Parathyroid adenoma (tissue), 2 donors: ENCODE measurements at regions not wholly inside any gene's neighbourhood (a gene's known extent, or its start where the extent isn't known, plus 50 kb on each side); places are given as distances from the start of the nearest gene placed in this dataset.

Experiments
- H2AFZ ChIP-seq: fragments of 300-600 bp; sonication (generic); one replicate; pipeline ENCODE4 v1.7.0; 2017; ENCODE audit warnings: antibody characterized with exemption, mild to moderate bottlenecking
- H3K27ac ChIP-seq: fragments of 300-600 bp; sonication (generic); one replicate; pipeline ENCODE4 v1.7.0; 2017
- H3K27me3 ChIP-seq: fragments of 300-600 bp; sonication (generic); one replicate; pipeline ENCODE4 v1.7.0; 2017; ENCODE audit warnings: low read length; ENCODE audit not compliant: control insufficient read depth, insufficient read depth
- H3K36me3 ChIP-seq: fragments of 300-600 bp; sonication (generic); one replicate; pipeline ENCODE4 v1.7.0; 2017; ENCODE audit warnings: low read length; ENCODE audit not compliant: control insufficient read depth, insufficient read depth
- H3K4me1 ChIP-seq: fragments of 300-600 bp; sonication (generic); one replicate; pipeline ENCODE4 v1.7.0; 2017; ENCODE audit warnings: control low read depth
- H3K4me2 ChIP-seq: fragments of 300-600 bp; sonication (generic); one replicate; pipeline ENCODE4 v1.7.0; 2017; ENCODE audit warnings: low read length
- H3K4me3 ChIP-seq: fragments of 300-600 bp; sonication (generic); one replicate; pipeline ENCODE4 v1.7.0; 2017; ENCODE audit warnings: low read depth, low read length
- H3K79me2 ChIP-seq: fragments of 300-600 bp; sonication (generic); one replicate; pipeline ENCODE4 v1.7.0; 2017; ENCODE audit warnings: control low read depth
- H3K9ac ChIP-seq: fragments of 300-600 bp; sonication (generic); one replicate; pipeline ENCODE4 v1.7.0; 2017; ENCODE audit warnings: mild to moderate bottlenecking
- H3K9me3 ChIP-seq: fragments of 300-600 bp; sonication (generic); one replicate; pipeline ENCODE4 v1.7.0; 2017; ENCODE audit warnings: low read length; ENCODE audit not compliant: control insufficient read depth
- CTCF ChIP-seq: fragments of 300-600 bp; sonication (generic); IDR thresholded peaks from one replicate; pipeline ENCODE4 v1.7.0; 2017; ENCODE audit warnings: antibody characterized with exemption, mild to moderate bottlenecking
- donor health status: primary hyperparathyroidism.

GRCh38 chr10:64515970-64516699 lies 994.9 kb downstream of the REEP3 start:
- H3K27ac ChIP-seq, result no peak overlapping the region
- H3K27me3 ChIP-seq, result no peaks in the 10 kb centered on the region
- H3K9ac ChIP-seq, result no peak overlapping the region
- no peaks in the 10 kb centered on the region for H3K4me1 ChIP-seq
- no peaks in the 10 kb centered on the region for H3K79me2 ChIP-seq
- H3K36me3 ChIP-seq, result no peaks in the 10 kb centered on the region
- H3K9me3 ChIP-seq, result no peaks in the 10 kb centered on the region
- no peak overlapping the region for H2AFZ ChIP-seq
- H3K4me2 ChIP-seq, result no peak overlapping the region
- H3K4me3 ChIP-seq, result no peak overlapping the region
- no peak for TF ChIP-seq CTCF

- Histone ChIP-seq H3K4me3 (no peak overlapping the region), H2AFZ (no peak overlapping the region), H3K4me2 (no peak overlapping the region), H3K9ac (no peak overlapping the region), H3K4me1 (no peaks in the 10 kb centered on the region), H3K9me3 (no peaks in the 10 kb centered on the region), H3K27me3 (no peaks in the 10 kb centered on the region), H3K36me3 (no peaks in the 10 kb centered on the region), H3K79me2 (no peaks in the 10 kb centered on the region), H3K27ac (no peak overlapping the region)
- no peak for TF ChIP-seq CTCF
These were observed 997.3 kb downstream of the REEP3 start for GRCh38 chr10:64518456-64518855.

GRCh38 chr10:64519427-64519826 lies 998.2 kb downstream of the REEP3 start:
- Histone ChIP-seq H3K4me2 (no peak overlapping the region), H3K9ac (no peak overlapping the region), H3K9me3 (no peaks in the 10 kb centered on the region), H3K79me2 (no peaks in the 10 kb centered on the region), H2AFZ (no peak overlapping the region), H3K36me3 (no peaks in the 10 kb centered on the region), H3K4me1 (no peaks in the 10 kb centered on the region), H3K27me3 (no peaks in the 10 kb centered on the region), H3K27ac (no peak overlapping the region), H3K4me3 (no peak overlapping the region)
- TF ChIP-seq CTCF, result no peak

GRCh38 chr10:64519831-64520230 lies 998.6 kb downstream of the REEP3 start:
- Histone ChIP-seq H3K4me1 (no peaks in the 10 kb centered on the region), H3K79me2 (no peaks in the 10 kb centered on the region), H2AFZ (no peak overlapping the region), H3K4me3 (no peak overlapping the region), H3K9me3 (no peaks in the 10 kb centered on the region), H3K9ac (no peak overlapping the region), H3K27ac (no peak overlapping the region), H3K36me3 (no peaks in the 10 kb centered on the region), H3K27me3 (no peaks in the 10 kb centered on the region), H3K4me2 (no peak overlapping the region)
- no peak for TF ChIP-seq CTCF
